ENCODE measurements at regions not wholly inside any gene's neighbourhood (a gene's known extent, or its start where the extent isn't known, plus 50 kb on each side); places are given as distances from the start of the nearest gene placed in this dataset.

- TF ChIP-seq POLR2A (IDR thresholded peaks at IDR 0.05) (no peak), CTCF (IDR thresholded peaks at IDR 0.05) (no peak)
Observed at GRCh38 chr18:54740136-54740846, 88.0 kb upstream of the RAB27B start.
